ENCODE measurements at regions not wholly inside any gene's neighbourhood (a gene's known extent, or its start where the extent isn't known, plus 50 kb on each side); places are given as distances from the start of the nearest gene placed in this dataset.
"Not testable (repeated sequence)": the region's sequence is repeated elsewhere in the genome, so short reads cannot be mapped to it uniquely, and the experiment has no call there.

GRCh38 chr7:19899529-19899928 lies 126.1 kb upstream of the TMEM196 start:
- no peak overlapping the region for H3K4me3 ChIP-seq
- no peak overlapping the region for H3K27ac ChIP-seq
- H3K9me3 Mint-ChIP-seq = peaks cover 12% of the 10 kb centered on the region
- H3K27me3 Mint-ChIP-seq (ENCODE audit: insufficient read depth, low read depth) = no peaks in the 10 kb centered on the region
- H3K79me2 ChIP-seq (ENCODE audit: low read depth) = no peaks in the 10 kb centered on the region
- no peak for DNase-seq (ENCODE audit: low spot score)
- no peak overlapping the region for H3K4me2 ChIP-seq
- TF ChIP-seq EZH2 (IDR thresholded peaks at IDR 0.05) (no peak), EZH2phosphoT487 (IDR thresholded peaks at IDR 0.05) (no peak), CTCF (IDR thresholded peaks at IDR 0.05) (no peak)
- H2AFZ ChIP-seq (replicated peaks) = no peak overlapping the region
- no peaks in the 10 kb centered on the region for H3K9me3 ChIP-seq (ENCODE audit: low read depth)
- H3K36me3 Mint-ChIP-seq = no peaks in the 10 kb centered on the region
- no peaks in the 10 kb centered on the region for H3K36me3 ChIP-seq
- no peak overlapping the region for H3K9ac ChIP-seq
- no peaks in the 10 kb centered on the region for H3K27me3 ChIP-seq
- no peaks in the 10 kb centered on the region for H4K20me1 ChIP-seq (ENCODE audit: low read depth)
- H3K4me1 Mint-ChIP-seq = no peaks in the 10 kb centered on the region
- no peak overlapping the region for H3K27ac Mint-ChIP-seq
- H3K4me1 ChIP-seq = no peaks in the 10 kb centered on the region
- H3K4me3 Mint-ChIP-seq = no peak overlapping the region
- H3F3A ChIP-seq (ENCODE audit: low read depth) = no peaks in the 10 kb centered on the region

DNA sequence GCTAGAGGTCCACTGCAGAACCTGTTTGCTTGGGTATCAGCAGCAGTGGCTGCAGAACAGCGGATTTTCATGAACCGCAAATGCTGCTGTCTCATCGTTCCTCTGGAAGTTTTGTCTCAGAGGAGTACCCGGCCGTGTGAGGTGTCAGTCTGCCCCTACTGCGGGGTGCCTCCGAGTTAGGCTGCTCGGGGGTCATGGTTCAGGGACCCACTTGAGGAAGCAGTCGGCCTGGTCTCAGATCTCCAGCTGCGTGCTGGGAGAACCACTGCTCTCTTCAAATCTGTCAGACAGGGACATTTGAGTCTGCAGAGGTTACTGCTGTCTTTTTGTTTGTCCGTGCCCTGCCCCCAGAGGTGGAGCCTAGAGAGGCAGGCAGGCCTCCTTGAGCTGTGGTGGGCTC lies 109.5 kb upstream of the TMEM196 start:
- H2AFZ ChIP-seq (replicated peaks); H3K36me3 Mint-ChIP-seq; H3K4me3 ChIP-seq; H3K4me3 Mint-ChIP-seq; H3K4me2 ChIP-seq; H3K27ac ChIP-seq; H3K79me2 ChIP-seq (ENCODE audit: low read depth); H4K20me1 ChIP-seq (ENCODE audit: low read depth); H3F3A ChIP-seq (ENCODE audit: low read depth); H3K27me3 Mint-ChIP-seq (ENCODE audit: insufficient read depth, low read depth); H3K9ac ChIP-seq; H3K27ac Mint-ChIP-seq; H3K4me1 Mint-ChIP-seq; H3K4me1 ChIP-seq; H3K9me3 ChIP-seq (ENCODE audit: low read depth); H3K36me3 ChIP-seq; DNase-seq (ENCODE audit: low spot score); H3K27me3 ChIP-seq: not testable (repeated sequence)
- H3K9me3 Mint-ChIP-seq = peaks cover 24% of the 10 kb centered on the region

GRCh38 chr7:19872094-19872493 lies 98.7 kb upstream of the TMEM196 start:
- Histone ChIP-seq H3K27ac (no peak overlapping the region), H3K9me3 (ENCODE audit: low read depth) (no peaks in the 10 kb centered on the region), H2AFZ (replicated peaks) (no peak overlapping the region), H3K79me2 (ENCODE audit: low read depth) (no peaks in the 10 kb centered on the region), H3K36me3 (no peaks in the 10 kb centered on the region), H3K4me2 (no peak overlapping the region), H3K9ac (no peak overlapping the region), H3K27me3 (no peaks in the 10 kb centered on the region), H4K20me1 (ENCODE audit: low read depth) (no peaks in the 10 kb centered on the region), H3K4me3 (no peak overlapping the region), H3F3A (ENCODE audit: low read depth) (no peaks in the 10 kb centered on the region), H3K4me1 (no peaks in the 10 kb centered on the region)
- no peak for DNase-seq (ENCODE audit: low spot score)
- H3K27me3 Mint-ChIP-seq (ENCODE audit: insufficient read depth, low read depth) = no peaks in the 10 kb centered on the region
- no peak overlapping the region for H3K27ac Mint-ChIP-seq
- no peak overlapping the region for H3K4me3 Mint-ChIP-seq
- peaks cover 2% of the 10 kb centered on the region for H3K4me1 Mint-ChIP-seq
- no peaks in the 10 kb centered on the region for H3K9me3 Mint-ChIP-seq
- TF ChIP-seq CTCF (IDR thresholded peaks at IDR 0.05) (no peak), EZH2 (IDR thresholded peaks at IDR 0.05) (no peak), EZH2phosphoT487 (IDR thresholded peaks at IDR 0.05) (no peak)
- no peaks in the 10 kb centered on the region for H3K36me3 Mint-ChIP-seq

- Histone ChIP-seq H3F3A (ENCODE audit: low read depth) (no peaks in the 10 kb centered on the region), H3K36me3 (no peaks in the 10 kb centered on the region), H3K79me2 (ENCODE audit: low read depth) (no peaks in the 10 kb centered on the region), H3K9ac (no peak overlapping the region), H3K4me3 (no peak overlapping the region), H2AFZ (replicated peaks) (no peak overlapping the region), H3K4me1 (no peaks in the 10 kb centered on the region), H3K4me2 (no peak overlapping the region), H3K27ac (no peak overlapping the region), H3K27me3 (no peaks in the 10 kb centered on the region), H3K9me3 (ENCODE audit: low read depth) (no peaks in the 10 kb centered on the region), H4K20me1 (ENCODE audit: low read depth) (no peaks in the 10 kb centered on the region)
- Mint-ChIP-seq H3K27me3 (ENCODE audit: insufficient read depth, low read depth) (no peaks in the 10 kb centered on the region), H3K27ac (no peak overlapping the region), H3K4me3 (no peak overlapping the region), H3K4me1 (peaks cover 2% of the 10 kb centered on the region), H3K9me3 (no peaks in the 10 kb centered on the region), H3K36me3 (no peaks in the 10 kb centered on the region)
- DNase-seq (ENCODE audit: low spot score) = no peak
- TF ChIP-seq EZH2phosphoT487 (IDR thresholded peaks at IDR 0.05) = no peak
- TF ChIP-seq EZH2 (IDR thresholded peaks at IDR 0.05) = no peak
- TF ChIP-seq CTCF (IDR thresholded peaks at IDR 0.05) = no peak
Measured at GRCh38 chr7:19871102-19871501, 97.7 kb upstream of the TMEM196 start.
